VCaP (cell line): ENCODE measurements at regions not wholly inside any gene's neighbourhood (a gene's known extent, or its start where the extent isn't known, plus 50 kb on each side); places are given as distances from the start of the nearest gene placed in this dataset.

Source experiments
- H3K27ac ChIP-seq: fragments of 450-650 bp; 2 replicates; pipeline ENCODE4 v1.5.1; 2017
- TF ChIP-seq, protein P1 (sequence below): fragments of 450-650 bp; conservative IDR thresholded peaks from 2 replicates; pipeline ENCODE4 v1.5.1; 2017; ENCODE audit warnings: mild to moderate bottlenecking, moderate library complexity

DNA sequence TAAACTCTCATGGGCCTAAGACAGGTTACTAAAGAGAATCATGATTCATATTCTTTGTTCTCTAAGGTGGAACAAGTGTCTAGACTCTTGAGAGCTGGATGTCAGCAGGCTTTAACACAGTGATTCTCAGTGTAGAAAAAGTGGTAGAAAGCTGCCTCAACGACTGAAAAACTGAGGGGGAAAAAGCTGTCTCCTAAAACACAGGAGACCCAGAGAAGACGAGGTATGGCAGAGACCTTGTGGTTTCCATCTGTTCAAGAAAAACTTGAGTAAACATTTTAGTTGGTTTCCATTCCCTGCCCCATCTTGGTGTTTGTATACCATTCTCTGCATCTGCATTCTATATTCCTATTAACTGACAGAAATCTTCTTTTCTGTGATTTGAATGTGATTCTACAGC is 57.6 kb upstream of the MAP3K7 start:
- TF ChIP-seq, protein P1, sequence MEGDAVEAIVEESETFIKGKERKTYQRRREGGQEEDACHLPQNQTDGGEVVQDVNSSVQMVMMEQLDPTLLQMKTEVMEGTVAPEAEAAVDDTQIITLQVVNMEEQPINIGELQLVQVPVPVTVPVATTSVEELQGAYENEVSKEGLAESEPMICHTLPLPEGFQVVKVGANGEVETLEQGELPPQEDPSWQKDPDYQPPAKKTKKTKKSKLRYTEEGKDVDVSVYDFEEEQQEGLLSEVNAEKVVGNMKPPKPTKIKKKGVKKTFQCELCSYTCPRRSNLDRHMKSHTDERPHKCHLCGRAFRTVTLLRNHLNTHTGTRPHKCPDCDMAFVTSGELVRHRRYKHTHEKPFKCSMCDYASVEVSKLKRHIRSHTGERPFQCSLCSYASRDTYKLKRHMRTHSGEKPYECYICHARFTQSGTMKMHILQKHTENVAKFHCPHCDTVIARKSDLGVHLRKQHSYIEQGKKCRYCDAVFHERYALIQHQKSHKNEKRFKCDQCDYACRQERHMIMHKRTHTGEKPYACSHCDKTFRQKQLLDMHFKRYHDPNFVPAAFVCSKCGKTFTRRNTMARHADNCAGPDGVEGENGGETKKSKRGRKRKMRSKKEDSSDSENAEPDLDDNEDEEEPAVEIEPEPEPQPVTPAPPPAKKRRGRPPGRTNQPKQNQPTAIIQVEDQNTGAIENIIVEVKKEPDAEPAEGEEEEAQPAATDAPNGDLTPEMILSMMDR: no peak
- H3K27ac ChIP-seq: no peak overlapping the region

DNA sequence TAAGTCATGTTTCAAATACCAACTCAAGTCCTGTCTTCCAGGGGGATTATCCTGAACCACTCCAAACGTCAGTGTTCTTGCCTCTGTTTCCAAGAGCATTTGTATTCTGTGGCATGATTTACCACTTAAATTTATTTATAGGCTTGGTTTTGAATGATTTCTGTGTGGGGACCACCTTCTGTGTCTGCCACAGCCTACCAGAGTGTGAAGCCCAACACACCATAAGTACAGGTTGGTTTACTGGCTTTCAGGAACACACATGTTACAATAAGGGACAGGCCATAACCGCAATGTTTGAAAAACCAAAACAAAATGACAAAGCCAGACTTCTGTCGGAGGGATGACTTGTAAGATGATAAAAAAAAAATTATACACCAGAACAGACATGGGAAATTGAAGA is 56.5 kb upstream of the MAP3K7 start:
- no peak overlapping the region for H3K27ac ChIP-seq
- TF ChIP-seq, protein P1: no peak

DNA sequence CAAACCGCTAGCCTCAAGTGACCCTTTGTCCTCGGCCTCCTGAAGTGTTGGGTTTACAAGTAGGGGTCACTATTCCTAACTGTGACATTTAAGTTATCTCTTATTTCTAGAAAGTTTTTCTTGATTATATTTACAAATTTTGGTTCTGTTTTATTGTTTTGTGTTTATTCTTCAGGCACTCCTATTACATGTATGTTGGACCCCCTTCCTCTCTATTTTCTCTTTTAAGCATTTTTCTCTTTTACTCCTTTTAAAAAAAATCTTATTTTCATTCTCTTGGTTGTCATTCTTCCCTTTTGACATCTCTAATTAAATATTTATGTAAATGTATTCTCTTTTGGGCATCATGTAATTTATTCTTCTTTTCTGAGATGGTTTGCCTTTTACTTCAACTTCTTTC is 50.4 kb upstream of the MAP3K7 start:
- H3K27ac ChIP-seq: no peak overlapping the region
- TF ChIP-seq, protein P1: no peak
